MV-4-11 (cell line): ENCODE measurements at regions not wholly inside any gene's neighbourhood (a gene's known extent, or its start where the extent isn't known, plus 50 kb on each side); places are given as distances from the start of the nearest gene placed in this dataset.
"Not testable (repeated sequence)": the region's sequence is repeated elsewhere in the genome, so short reads cannot be mapped to it uniquely, and the experiment has no call there.

ENCODE experiments used
- DNase-seq: peaks from one replicate; lab custom pipeline; 2025; lab: John Stamatoyannopoulos, UW

DNA sequence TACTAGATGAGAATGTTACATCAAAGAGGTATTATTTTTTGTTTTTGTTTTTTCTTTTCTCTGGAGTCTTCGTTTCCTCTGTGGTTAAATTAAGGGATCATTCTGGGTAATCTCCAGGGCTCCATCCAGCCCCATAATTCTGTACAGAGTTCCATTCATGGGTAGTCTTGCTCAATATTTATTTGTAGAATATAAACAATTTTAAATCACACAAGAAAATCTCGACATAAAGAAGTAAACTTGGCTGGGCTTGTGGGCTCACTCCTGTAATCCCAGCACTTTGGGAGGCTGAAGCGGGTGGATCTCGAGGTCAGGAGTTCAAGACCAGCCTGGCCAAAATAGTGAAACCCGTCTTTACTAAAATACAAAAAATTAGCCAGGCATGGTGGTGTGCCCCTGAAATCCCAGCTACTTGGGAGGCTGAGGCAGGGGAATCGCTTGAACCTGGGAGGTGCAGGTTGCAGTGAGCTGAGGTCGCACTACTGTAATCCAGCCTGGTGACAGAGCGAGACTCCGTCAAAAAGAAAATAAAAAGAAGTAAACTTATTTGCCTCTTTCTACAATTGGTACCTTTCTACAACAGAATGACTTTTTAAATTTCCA, 166.8 kb upstream of the TGFBR2 start:
- no peak for DNase-seq

DNA sequence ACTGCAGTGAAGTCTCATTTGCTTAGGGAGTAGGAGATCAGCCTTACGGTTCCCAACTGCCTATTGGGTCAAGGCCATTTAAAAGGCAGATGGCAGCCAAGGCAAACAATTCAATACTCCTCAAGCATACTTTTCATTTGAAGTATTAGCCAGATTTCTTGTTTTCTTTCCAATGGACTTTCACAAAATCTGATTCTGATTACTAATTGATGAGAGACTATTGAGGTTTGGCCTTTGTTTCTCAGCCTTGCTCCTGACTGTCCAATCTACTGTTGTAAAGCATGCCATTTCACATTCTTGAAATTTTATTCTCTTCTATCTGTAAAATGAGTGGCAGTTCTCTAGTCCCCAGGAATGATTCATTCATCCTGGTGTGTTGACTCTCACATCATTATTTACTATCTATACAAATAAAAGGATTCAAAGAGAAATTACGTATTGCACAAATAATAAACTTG, 166.2 kb upstream of the TGFBR2 start:
- DNase-seq, result no peak

- no peak for DNase-seq
These were observed 165.5 kb upstream of the TGFBR2 start for GRCh38 chr3:30440880-30441279.

- DNase-seq, result peak; percentile 82
These were observed 162.4 kb upstream of the TGFBR2 start for GRCh38 chr3:30443756-30444673.

- DNase-seq, result no peak
These were observed 157.7 kb upstream of the TGFBR2 start for GRCh38 chr3:30448450-30449289.

DNA sequence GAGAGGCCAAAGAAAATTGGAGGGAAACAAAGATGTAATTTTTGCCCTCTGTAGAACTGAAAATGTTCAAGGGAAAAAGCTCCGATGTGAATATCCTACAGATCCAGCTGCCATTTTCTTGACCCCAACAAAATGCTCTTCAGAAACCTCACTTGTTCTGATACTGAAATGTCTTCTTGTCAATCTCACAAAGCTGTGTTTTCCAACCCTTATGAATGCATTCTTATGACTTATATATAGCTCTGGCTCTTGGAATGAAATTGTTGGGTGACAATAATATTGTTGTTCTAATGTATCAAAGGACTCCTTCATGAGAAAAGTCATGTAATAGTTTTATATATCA, 157.1 kb upstream of the TGFBR2 start:
- DNase-seq, result no peak

DNA sequence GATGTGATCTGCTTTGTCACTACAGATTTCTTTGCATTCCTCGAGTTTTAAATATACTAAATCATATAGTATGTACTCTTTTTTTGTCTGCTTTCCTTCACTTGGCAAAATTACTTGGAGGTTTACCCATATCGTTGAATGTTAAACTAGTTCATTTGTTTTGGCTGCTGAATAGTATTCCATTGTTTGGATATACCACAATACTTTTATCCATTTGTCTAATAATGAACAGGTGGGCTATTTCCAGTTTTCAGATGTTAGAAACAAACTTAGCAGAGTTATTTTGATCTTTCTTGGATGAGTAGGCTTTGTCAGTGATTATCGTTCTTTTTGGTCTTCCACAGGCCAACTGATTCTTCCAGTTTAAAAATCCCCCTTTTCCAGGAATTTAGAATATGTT, 154.0 kb upstream of the TGFBR2 start:
- DNase-seq, result no peak

GRCh38 chr3:30453360-30454039, 152.9 kb upstream of the TGFBR2 start:
- DNase-seq, result peak; percentile 68

GRCh38 chr3:30454636-30455035, 151.8 kb upstream of the TGFBR2 start:
- DNase-seq, result no peak

- not testable (repeated sequence) for DNase-seq
These were observed 151.3 kb upstream of the TGFBR2 start for GRCh38 chr3:30455112-30455511.

GRCh38 chr3:30455840-30456239, 150.6 kb upstream of the TGFBR2 start:
- no peak for DNase-seq

GRCh38 chr3:30456264-30456663, 150.1 kb upstream of the TGFBR2 start:
- DNase-seq, result no peak

DNA sequence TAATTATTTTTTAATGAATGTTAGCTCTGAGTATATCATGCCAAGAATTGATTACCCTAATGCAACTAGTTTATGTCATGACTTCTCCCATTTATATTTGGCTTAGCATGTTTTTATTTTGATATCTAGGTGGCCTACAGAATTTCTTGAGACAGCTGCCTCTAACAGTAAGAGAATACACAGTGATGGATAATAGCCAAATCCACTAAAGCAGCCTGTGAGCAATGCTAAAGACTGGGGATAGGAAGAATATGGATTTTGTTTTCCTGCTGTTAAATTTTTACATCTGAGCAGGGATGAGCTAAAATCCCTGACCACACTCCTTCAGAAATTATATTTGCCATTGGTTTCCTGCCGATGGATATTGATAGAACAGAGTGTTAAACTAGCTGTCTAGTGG, 149.3 kb upstream of the TGFBR2 start:
- no peak for DNase-seq

GRCh38 chr3:30457726-30458125, 148.7 kb upstream of the TGFBR2 start:
- no peak for DNase-seq

- no peak for DNase-seq
These were observed 147.8 kb upstream of the TGFBR2 start for GRCh38 chr3:30458376-30459171.

DNA sequence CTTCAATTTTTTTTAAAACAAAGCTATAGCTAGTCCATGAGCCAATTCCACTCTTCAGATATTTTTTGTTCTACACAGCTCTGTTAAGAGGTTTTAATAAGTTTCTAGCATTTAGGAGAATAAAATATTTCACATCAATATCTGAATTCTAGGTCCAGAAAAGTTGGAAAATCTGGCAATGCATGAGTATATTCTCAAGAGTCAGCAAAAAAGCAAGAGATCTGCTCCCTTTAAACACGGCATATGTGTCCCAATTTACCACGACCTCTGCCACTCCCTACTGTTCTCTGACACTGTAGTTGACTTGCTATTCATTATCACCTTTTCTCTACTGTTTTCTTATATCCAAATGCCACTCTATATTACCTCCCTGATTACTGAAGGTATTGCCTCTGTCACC, 145.1 kb upstream of the TGFBR2 start:
- DNase-seq, result no peak

- no peak for DNase-seq
These were observed 143.5 kb upstream of the TGFBR2 start for GRCh38 chr3:30462721-30463470.

- no peak for DNase-seq
These were observed 142.0 kb upstream of the TGFBR2 start for GRCh38 chr3:30464381-30464780.

GRCh38 chr3:30465454-30465853, 140.9 kb upstream of the TGFBR2 start:
- DNase-seq, result no peak

- no peak for DNase-seq
These were observed 138.7 kb upstream of the TGFBR2 start for GRCh38 chr3:30467596-30468238.
